K562 (cell line): ENCODE measurements at regions not wholly inside any gene's neighbourhood (a gene's known extent, or its start where the extent isn't known, plus 50 kb on each side); places are given as distances from the start of the nearest gene placed in this dataset.
A peak's percentile ranks its signal among the peaks of the same experiment; 100 is the strongest.

Experiments used
- ATAC-seq: fragments of 200-7000 bp; cut with Tn5 transposase; 3 replicates; pipeline ENCODE4 v1.9.1; 2020; ENCODE audit warnings: moderate library complexity
- BruUV-seq: library from RNA; stranded (reverse); fragments of 400-500 nt; replicated peaks from 2 replicates; lab custom pipeline; 2021; lab: Mats Ljungman, UMichigan
- CTCF ChIA-PET: fragments of 300-600 bp; formaldehyde crosslinking; extraction: SDS; loops from one replicate; lab custom pipeline; 2021; ENCODE audit warnings: low intra/inter-chr PET ratio; lab: Yijun Ruan, JAX
- POLR2A ChIA-PET: fragments of 300-600, 350-650 bp; sonication (Branson Sonifier 250); formaldehyde crosslinking; extraction: SDS; loops from one replicate; lab custom pipeline; 2021; ENCODE audit warnings: antibody characterized with exemption, inconsistent platforms; lab: Yijun Ruan, JAX
- DNase-seq, 4 experiments: peaks; one replicate each; pipeline versions ENCODE4 v3.0.0 to v3.0.0-alpha.2; 2011 to 2018; ENCODE audit warnings: low spot score in 3 of 4, mixed read lengths in 3 of 4; ENCODE audit errors: extremely low read depth in 1 of 4
- FAIRE-seq: peaks from 2 replicates; lab custom pipeline; 2011; peaks lifted over from hg19 to GRCh38; lab: Jason Lieb, UNC
- H2AFZ ChIP-seq: 2 replicates; pipeline ENCODE4 v1.6.0; 2011; ENCODE audit warnings: low read depth, low read length, control low read depth, inconsistent platforms
- H3K27ac ChIP-seq: fragments of 200-600 bp; 3 replicates; pipeline ENCODE4 v1.8.0; 2011; ENCODE audit warnings: low read depth, mild to moderate bottlenecking, control low read depth, inconsistent platforms, low read length, moderate library complexity, mixed read lengths; ENCODE audit errors: extremely low read depth
- H3K27me3 ChIP-seq, 2 experiments: fragments of 300-600 bp in 1 of 2; 2 replicates in 1 of 2; 3 replicates in 1 of 2; pipeline versions ENCODE4 v1.6.0 to v1.8.0; 2011; ENCODE audit warnings: inconsistent platforms in 2 of 2, low read length in 2 of 2, mild to moderate bottlenecking in 1 of 2, mixed read lengths in 1 of 2, moderate library complexity in 1 of 2; ENCODE audit not compliant: control insufficient read depth in 2 of 2, insufficient read depth in 2 of 2
- H3K36me3 ChIP-seq: fragments of 300-600 bp; 3 replicates; pipeline ENCODE4 v1.8.0; 2011; ENCODE audit warnings: mild to moderate bottlenecking, low read length, inconsistent platforms; ENCODE audit not compliant: control insufficient read depth, insufficient read depth
- H3K4me1 ChIP-seq, 2 experiments: fragments of 200-600 bp in 1 of 2; replicated peaks in 1 of 2; 2 replicates in 1 of 2; 3 replicates in 1 of 2; pipeline versions ENCODE4 v1.5.1 to v1.8.0; 2011; ENCODE audit warnings: inconsistent platforms in 2 of 2, low read length in 2 of 2, mild to moderate bottlenecking in 1 of 2, mixed read lengths in 1 of 2, moderate library complexity in 1 of 2; ENCODE audit not compliant: control insufficient read depth in 2 of 2, insufficient read depth in 2 of 2
- H3K4me2 ChIP-seq: 2 replicates; pipeline ENCODE4 v1.6.1; 2011; ENCODE audit warnings: low read length, control low read depth, inconsistent platforms, mixed read lengths; ENCODE audit not compliant: insufficient read depth
- H3K4me3 ChIP-seq: fragments of 200-600 bp; sonication (generic), shearing (Covaris generic); 2 replicates; pipeline ENCODE4 v1.5.1; 2016; ENCODE audit warnings: control low read depth, inconsistent platforms
- H3K79me2 ChIP-seq: fragments of 200-600 bp; 3 replicates; pipeline ENCODE4 v1.8.0; 2011; ENCODE audit warnings: low read length, inconsistent platforms; ENCODE audit not compliant: control insufficient read depth, insufficient read depth
- H3K9ac ChIP-seq, 2 experiments: 2 replicates each; pipeline versions ENCODE4 v1.6.0 to v1.6.1; 2011; ENCODE audit warnings: low read depth in 2 of 2, low read length in 2 of 2, control low read depth in 1 of 2, inconsistent platforms in 1 of 2, mild to moderate bottlenecking in 1 of 2, mixed read lengths in 1 of 2; ENCODE audit not compliant: insufficient read depth in 1 of 2
- H3K9me1 ChIP-seq: one replicate; pipeline ENCODE4 v1.6.0; 2011; ENCODE audit warnings: inconsistent platforms, mild to moderate bottlenecking, low read length, moderate library complexity; ENCODE audit not compliant: control insufficient read depth, insufficient read depth
- H3K9me3 ChIP-seq: replicated peaks from 2 replicates; pipeline ENCODE4 v1.5.1; 2011; ENCODE audit warnings: low read depth, low read length, inconsistent platforms; ENCODE audit not compliant: control insufficient read depth, insufficient read depth
- H4K20me1 ChIP-seq: replicated peaks from 2 replicates; pipeline ENCODE4 v1.6.1; 2011; ENCODE audit warnings: low read length, inconsistent platforms, mixed read lengths; ENCODE audit not compliant: control insufficient read depth, insufficient read depth
- EGR1 ChIP-seq: fragments of 450-650 bp; conservative IDR thresholded peaks from 2 replicates; pipeline ENCODE4 v1.6.1; 2017; ENCODE audit warnings: mild to moderate bottlenecking
- MYC ChIP-seq, 2 experiments: fragments of 250-450 bp in 1 of 2; sonication (Bioruptor Pico) in 1 of 2; IDR thresholded peaks; 2 replicates each; pipeline versions ENCODE4 v1.5.1 to v1.6.1; 2012 to 2021; ENCODE audit warnings: low read depth in 2 of 2, borderline replicate concordance in 1 of 2, improper control_type of control experiment in 1 of 2, low read length in 1 of 2, mild to moderate bottlenecking in 1 of 2, moderate library complexity in 1 of 2
- PHB2 ChIP-seq: fragments of 450-650 bp; IDR thresholded peaks from 2 replicates; pipeline ENCODE4 v1.6.1; 2017; ENCODE audit warnings: low read depth
- RBFOX2 ChIP-seq: fragments of 200-400 bp; formaldehyde crosslinking; IDR thresholded peaks from 2 replicates; pipeline ENCODE4 v1.6.1; 2017; ENCODE audit warnings: low read depth, mild to moderate bottlenecking, low read length, moderate library complexity
- RFX1 ChIP-seq: fragments of 450-650 bp; IDR thresholded peaks from 2 replicates; pipeline ENCODE4 v1.6.1; 2016; ENCODE audit warnings: mild to moderate bottlenecking, moderate library complexity
- ZFP30 ChIP-seq: fragments of 250-450 bp; sonication (Bioruptor Pico); IDR thresholded peaks from 2 replicates; pipeline ENCODE4 v1.8.0; 2022; ENCODE audit warnings: moderate library complexity, mild to moderate bottlenecking, inconsistent platforms, borderline replicate concordance
- ZNF395 ChIP-seq: fragments of 200-800 bp; sonication (Bioruptor generic); IDR thresholded peaks from 2 replicates; pipeline ENCODE4 v1.6.1; 2017; ENCODE audit warnings: missing genetic modification characterization, missing compliant biosample characterization
- ZNF780A ChIP-seq: fragments of 250-450 bp; sonication (Bioruptor Pico); IDR thresholded peaks from 2 replicates; pipeline ENCODE4 v1.5.0; 2021; ENCODE audit warnings: mild to moderate bottlenecking
- WGBS: fragments of 100-300 bp; shearing (Covaris generic); methylation state at CpG from one replicate; pipeline ENCODE4 v1.1.6; 2016; ENCODE audit warnings: low coverage, mixed read lengths; ENCODE audit not compliant: insufficient coverage; ENCODE audit errors: missing lambda C conversion rate; 5-methylcytosine and 5-hydroxymethylcytosine counted together
- in situ Hi-C: fragments of 300-500 bp; cut with MboI; formaldehyde crosslinking; loops from 4 replicates; pipeline ENCODE4 v1.15.0; 2018; ENCODE audit warnings: inconsistent platforms, mixed read lengths
- intact Hi-C: fragments of 100-400 bp; cut with micrococcal nuclease; formaldehyde crosslinking; loops from 2 replicates; pipeline ENCODE4 v1.14.2; 2022
- TF ChIP-seq, protein P1 (sequence below): sonication (generic); formaldehyde crosslinking; IDR thresholded peaks from 2 replicates; pipeline ENCODE4 v1.8.1; 2023; ENCODE audit warnings: mild to moderate bottlenecking, missing genetic modification reagents, moderate library complexity

GRCh38 chr7:156589808-156590207 is 50.8 kb upstream of the RNF32 start:
- no peak for TF ChIP-seq PHB2
- TF ChIP-seq RBFOX2 = no peak
- TF ChIP-seq RFX1 = no peak
- no peak for TF ChIP-seq ZNF395
- TF ChIP-seq, protein P1, sequence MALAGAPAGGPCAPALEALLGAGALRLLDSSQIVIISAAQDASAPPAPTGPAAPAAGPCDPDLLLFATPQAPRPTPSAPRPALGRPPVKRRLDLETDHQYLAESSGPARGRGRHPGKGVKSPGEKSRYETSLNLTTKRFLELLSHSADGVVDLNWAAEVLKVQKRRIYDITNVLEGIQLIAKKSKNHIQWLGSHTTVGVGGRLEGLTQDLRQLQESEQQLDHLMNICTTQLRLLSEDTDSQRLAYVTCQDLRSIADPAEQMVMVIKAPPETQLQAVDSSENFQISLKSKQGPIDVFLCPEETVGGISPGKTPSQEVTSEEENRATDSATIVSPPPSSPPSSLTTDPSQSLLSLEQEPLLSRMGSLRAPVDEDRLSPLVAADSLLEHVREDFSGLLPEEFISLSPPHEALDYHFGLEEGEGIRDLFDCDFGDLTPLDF (CRISPR knock-in tag) = no peak
- TF ChIP-seq ZFP30 (CRISPR knock-in tag) = no peak
- TF ChIP-seq EGR1 = no peak
- no peak for TF ChIP-seq ZNF780A
- no peak for TF ChIP-seq MYC (IDR thresholded peaks at IDR 0.05; ENCODE audit: low read depth, low read length)
- no peak for TF ChIP-seq MYC (CRISPR knock-in tag; IDR thresholded peaks at IDR 0.05; ENCODE audit: borderline replicate concordance, low read depth)
- peak; percentile 65 for ATAC-seq
- Histone ChIP-seq H3K4me1 (no peaks in the 10 kb centered on the region), H3K4me3 (no peak overlapping the region), H3K9me3 (no peaks in the 10 kb centered on the region), H3K79me2 (no peaks in the 10 kb centered on the region), H3K36me3 (no peaks in the 10 kb centered on the region), H3K9ac (no peak overlapping the region), H3K4me2 (no peak overlapping the region), H3K9me1 (no peaks in the 10 kb centered on the region), H2AFZ (no peak overlapping the region), H3K27ac (no peak overlapping the region), H3K27me3 (peaks cover 0 to 9% of the 10 kb centered on the region in 2 experiments; a peak in 2 of 5 replicates), H4K20me1 (no peaks in the 10 kb centered on the region)
- no peak for DNase-seq
- in situ Hi-C loops (loop anchor here (10.0 kb wide), 1 partner anchor 235 kb away; no protein-coding TSS in a partner anchor), intact Hi-C loops (no loop called here)
- POLR2A ChIA-PET = interaction anchor here (1.5 kb wide), 1 partner anchor 11 kb away, joined by 5 read pairs; no protein-coding TSS in a partner anchor
- no TSS peak for BruUV-seq
- WGBS = 14% methylated on average over 2 of the region's 2 CpGs
- FAIRE-seq = no peak
- CTCF ChIA-PET = no interaction called here
